Activated naive CD8-positive, alpha-beta T cell treated with anti-CD3 and anti-CD28 coated beads for 36 hours (primary cell): ENCODE measurements at regions not wholly inside any gene's neighbourhood (a gene's known extent, or its start where the extent isn't known, plus 50 kb on each side); places are given as distances from the start of the nearest gene placed in this dataset.

Source experiments
- DNase-seq: peaks from one replicate; pipeline ENCODE4 v3.0.0; 2021
- H3K27ac Mint-ChIP-seq: one replicate; pipeline ENCODE4 v1.8.0; 2022; ENCODE audit warnings: mild to moderate bottlenecking, moderate library complexity, mixed read lengths
- H3K27me3 Mint-ChIP-seq: one replicate; pipeline ENCODE4 v1.8.0; 2022; ENCODE audit warnings: mild to moderate bottlenecking, mixed read lengths
- H3K36me3 Mint-ChIP-seq: one replicate; pipeline ENCODE4 v1.8.0; 2021; ENCODE audit warnings: mild to moderate bottlenecking, mixed read lengths
- H3K4me1 Mint-ChIP-seq: one replicate; pipeline ENCODE4 v1.8.0; 2021; ENCODE audit warnings: mixed read lengths
- H3K4me3 Mint-ChIP-seq: one replicate; pipeline ENCODE4 v1.8.0; 2022; ENCODE audit warnings: mild to moderate bottlenecking, moderate library complexity, mixed read lengths
- H3K9me3 Mint-ChIP-seq: one replicate; pipeline ENCODE4 v1.8.0; 2022; ENCODE audit warnings: mixed read lengths

GRCh38 chr3:156620901-156621300, 53.5 kb upstream of the TIPARP start:
- H3K4me1 Mint-ChIP-seq: peaks cover 12% of the 10 kb centered on the region
- no peak overlapping the region for H3K4me3 Mint-ChIP-seq
- no peaks in the 10 kb centered on the region for H3K36me3 Mint-ChIP-seq
- DNase-seq: no peak
- H3K9me3 Mint-ChIP-seq: no peaks in the 10 kb centered on the region
- no peak overlapping the region for H3K27ac Mint-ChIP-seq
- H3K27me3 Mint-ChIP-seq: no peaks in the 10 kb centered on the region

- no peak overlapping the region for H3K27ac Mint-ChIP-seq
- no peaks in the 10 kb centered on the region for H3K27me3 Mint-ChIP-seq
- no peaks in the 10 kb centered on the region for H3K36me3 Mint-ChIP-seq
- H3K4me3 Mint-ChIP-seq: no peak overlapping the region
- peaks cover 18% of the 10 kb centered on the region for H3K4me1 Mint-ChIP-seq
- H3K9me3 Mint-ChIP-seq: no peaks in the 10 kb centered on the region
- DNase-seq: no peak
Observed at GRCh38 chr3:156620260-156620659, 54.1 kb upstream of the TIPARP start.

GRCh38 chr3:156619376-156619775, 55.0 kb upstream of the TIPARP start:
- H3K4me1 Mint-ChIP-seq: peaks cover 25% of the 10 kb centered on the region
- no peak overlapping the region for H3K27ac Mint-ChIP-seq
- H3K27me3 Mint-ChIP-seq: no peaks in the 10 kb centered on the region
- H3K9me3 Mint-ChIP-seq: no peaks in the 10 kb centered on the region
- DNase-seq: no peak
- H3K36me3 Mint-ChIP-seq: no peaks in the 10 kb centered on the region
- H3K4me3 Mint-ChIP-seq: no peak overlapping the region

GRCh38 chr3:156617781-156618180, 56.6 kb upstream of the TIPARP start:
- Mint-ChIP-seq H3K27ac (no peak overlapping the region), H3K36me3 (no peaks in the 10 kb centered on the region), H3K9me3 (no peaks in the 10 kb centered on the region), H3K27me3 (no peaks in the 10 kb centered on the region), H3K4me3 (no peak overlapping the region), H3K4me1 (peaks cover 25% of the 10 kb centered on the region)
- DNase-seq: no peak

- Mint-ChIP-seq H3K9me3 (no peaks in the 10 kb centered on the region), H3K4me3 (no peak overlapping the region), H3K4me1 (peaks cover 25% of the 10 kb centered on the region), H3K27ac (peak overlapping the region; percentile 13), H3K27me3 (no peaks in the 10 kb centered on the region), H3K36me3 (no peaks in the 10 kb centered on the region)
- DNase-seq: no peak
Observed at GRCh38 chr3:156617145-156617544, 57.2 kb upstream of the TIPARP start.

GRCh38 chr3:156615592-156616173, 58.7 kb upstream of the TIPARP start:
- Mint-ChIP-seq H3K4me1 (peaks cover 25% of the 10 kb centered on the region), H3K4me3 (no peak overlapping the region), H3K9me3 (no peaks in the 10 kb centered on the region), H3K27ac (peak overlapping the region; percentile 78), H3K36me3 (no peaks in the 10 kb centered on the region), H3K27me3 (peaks cover 4% of the 10 kb centered on the region)
- no peak for DNase-seq

- peak overlapping the region; percentile 78 for H3K27ac Mint-ChIP-seq
- peaks cover 7% of the 10 kb centered on the region for H3K27me3 Mint-ChIP-seq
- peaks cover 29% of the 10 kb centered on the region for H3K4me1 Mint-ChIP-seq
- DNase-seq: no peak
- H3K9me3 Mint-ChIP-seq: no peaks in the 10 kb centered on the region
- no peaks in the 10 kb centered on the region for H3K36me3 Mint-ChIP-seq
- H3K4me3 Mint-ChIP-seq: no peak overlapping the region
Observed at GRCh38 chr3:156614642-156615511, 59.5 kb upstream of the TIPARP start.

GRCh38 chr3:156612903-156613302, 58.0 kb upstream of the SSR3 start:
- Mint-ChIP-seq H3K9me3 (no peaks in the 10 kb centered on the region), H3K36me3 (no peaks in the 10 kb centered on the region), H3K4me1 (peaks cover 30% of the 10 kb centered on the region), H3K4me3 (no peak overlapping the region), H3K27ac (no peak overlapping the region), H3K27me3 (peaks cover 21% of the 10 kb centered on the region)
- no peak for DNase-seq

- DNase-seq: no peak
- no peaks in the 10 kb centered on the region for H3K36me3 Mint-ChIP-seq
- peaks cover 28% of the 10 kb centered on the region for H3K27me3 Mint-ChIP-seq
- no peak overlapping the region for H3K4me3 Mint-ChIP-seq
- no peak overlapping the region for H3K27ac Mint-ChIP-seq
- peaks cover 23% of the 10 kb centered on the region for H3K4me1 Mint-ChIP-seq
- no peaks in the 10 kb centered on the region for H3K9me3 Mint-ChIP-seq
Observed at GRCh38 chr3:156611870-156612494, 57.1 kb upstream of the SSR3 start.

- no peak overlapping the region for H3K27ac Mint-ChIP-seq
- DNase-seq: no peak
Observed at GRCh38 chr3:156610154-156610553, 55.2 kb upstream of the SSR3 start.

GRCh38 chr3:156609546-156609945, 54.6 kb upstream of the SSR3 start:
- Mint-ChIP-seq H3K4me1 (peaks cover 17% of the 10 kb centered on the region), H3K36me3 (no peaks in the 10 kb centered on the region), H3K9me3 (no peaks in the 10 kb centered on the region), H3K27me3 (peaks cover 43% of the 10 kb centered on the region), H3K27ac (no peak overlapping the region), H3K4me3 (no peak overlapping the region)
- DNase-seq: no peak

More at GRCh38 chr3:156610154-156610553, 55.2 kb upstream of the SSR3 start:
- H3K27me3 Mint-ChIP-seq: peaks cover 43% of the 10 kb centered on the region
- no peak overlapping the region for H3K4me3 Mint-ChIP-seq
- peaks cover 19% of the 10 kb centered on the region for H3K4me1 Mint-ChIP-seq
- H3K9me3 Mint-ChIP-seq: no peaks in the 10 kb centered on the region
- no peaks in the 10 kb centered on the region for H3K36me3 Mint-ChIP-seq

GRCh38 chr3:156608601-156609514, 53.9 kb upstream of the SSR3 start:
- Mint-ChIP-seq H3K9me3 (no peaks in the 10 kb centered on the region), H3K27ac (no peak overlapping the region)

GRCh38 chr3:156606729-156607128, 51.8 kb upstream of the SSR3 start:
- Mint-ChIP-seq H3K9me3 (no peaks in the 10 kb centered on the region), H3K36me3 (no peaks in the 10 kb centered on the region), H3K27me3 (peaks cover 43% of the 10 kb centered on the region), H3K27ac (no peak overlapping the region), H3K4me3 (peak overlapping the region; percentile 2), H3K4me1 (peaks cover 24% of the 10 kb centered on the region)
- DNase-seq: no peak

More at GRCh38 chr3:156608601-156609514, 53.9 kb upstream of the SSR3 start:
- Mint-ChIP-seq H3K27me3 (peaks cover 43% of the 10 kb centered on the region), H3K4me1 (peaks cover 18% of the 10 kb centered on the region), H3K4me3 (no peak overlapping the region), H3K36me3 (no peaks in the 10 kb centered on the region)
- no peak for DNase-seq

- Mint-ChIP-seq H3K27ac (no peak overlapping the region), H3K36me3 (no peaks in the 10 kb centered on the region), H3K4me3 (peak overlapping the region; percentile 75), H3K27me3 (peaks cover 39% of the 10 kb centered on the region), H3K4me1 (peaks cover 24% of the 10 kb centered on the region), H3K9me3 (no peaks in the 10 kb centered on the region)
- no peak for DNase-seq
Observed at GRCh38 chr3:156605686-156606605, 51.0 kb upstream of the SSR3 start.
